Limb (tissue), 2 donors: ENCODE measurements at regions not wholly inside any gene's neighbourhood (a gene's known extent, or its start where the extent isn't known, plus 50 kb on each side); places are given as distances from the start of the nearest gene placed in this dataset.
"Not testable (repeated sequence)": the region's sequence is repeated elsewhere in the genome, so short reads cannot be mapped to it uniquely, and the experiment has no call there.

Experiments
- DNase-seq, 2 donors: peaks; one replicate each; pipeline ENCODE4 v3.0.0-alpha.2; 2016; ENCODE audit errors: extremely low spot score in 2 of 2

GRCh38 chr13:62167650-62168172 lies 752.1 kb upstream of the PCDH20 start:
- no peak for DNase-seq

GRCh38 chr13:62162860-62163259 lies 747.2 kb upstream of the PCDH20 start:
- no peak for DNase-seq

- DNase-seq: no peak
These were observed 742.9 kb upstream of the PCDH20 start for GRCh38 chr13:62158520-62158919.

GRCh38 chr13:62151724-62152123 lies 736.1 kb upstream of the PCDH20 start:
- not testable (repeated sequence) for DNase-seq

- DNase-seq: no peak
These were observed 726.4 kb upstream of the PCDH20 start for GRCh38 chr13:62142048-62142447.

GRCh38 chr13:62139597-62139996 lies 723.9 kb upstream of the PCDH20 start:
- no peak for DNase-seq

- DNase-seq: no peak
These were observed 722.2 kb upstream of the PCDH20 start for GRCh38 chr13:62137629-62138405.

GRCh38 chr13:62131604-62132003 lies 716.0 kb upstream of the PCDH20 start:
- DNase-seq: no peak

- no peak for DNase-seq
These were observed 714.7 kb upstream of the PCDH20 start for GRCh38 chr13:62130062-62130970.

- DNase-seq: no peak
These were observed 713.4 kb upstream of the PCDH20 start for GRCh38 chr13:62129000-62129551.

GRCh38 chr13:62126400-62126799 lies 710.8 kb upstream of the PCDH20 start:
- no peak for DNase-seq

- DNase-seq: no peak
These were observed 709.8 kb upstream of the PCDH20 start for GRCh38 chr13:62125451-62125850.

GRCh38 chr13:62123409-62123808 lies 707.8 kb upstream of the PCDH20 start:
- no peak for DNase-seq

- no peak for DNase-seq
These were observed 706.8 kb upstream of the PCDH20 start for GRCh38 chr13:62122434-62122833.

GRCh38 chr13:62119739-62120700 lies 704.4 kb upstream of the PCDH20 start:
- DNase-seq: peak in 1 of 2 donors; percentile 22

- DNase-seq: no peak
These were observed 700.2 kb upstream of the PCDH20 start for GRCh38 chr13:62115831-62116230.

- no peak for DNase-seq
These were observed 697.5 kb upstream of the PCDH20 start for GRCh38 chr13:62113179-62113578.

- DNase-seq: no peak
These were observed 694.4 kb upstream of the PCDH20 start for GRCh38 chr13:62110079-62110478.

- not testable (repeated sequence) for DNase-seq
These were observed 688.5 kb upstream of the PCDH20 start for GRCh38 chr13:62104136-62104535.

- DNase-seq: no peak
These were observed 681.0 kb upstream of the PCDH20 start for GRCh38 chr13:62096652-62097051.

- no peak for DNase-seq
These were observed 679.3 kb upstream of the PCDH20 start for GRCh38 chr13:62094932-62095331.
